GM19397 (cell line): ENCODE measurements at regions not wholly inside any gene's neighbourhood (a gene's known extent, or its start where the extent isn't known, plus 50 kb on each side); places are given as distances from the start of the nearest gene placed in this dataset.

Source experiments
- ATAC-seq: cut with Tn5 transposase; IDR thresholded peaks from one replicate; pipeline ENCODE4 v1.9.1; 2021; ENCODE audit warnings: mild to moderate bottlenecking, moderate library complexity; ENCODE audit not compliant: unreplicated experiment

DNA sequence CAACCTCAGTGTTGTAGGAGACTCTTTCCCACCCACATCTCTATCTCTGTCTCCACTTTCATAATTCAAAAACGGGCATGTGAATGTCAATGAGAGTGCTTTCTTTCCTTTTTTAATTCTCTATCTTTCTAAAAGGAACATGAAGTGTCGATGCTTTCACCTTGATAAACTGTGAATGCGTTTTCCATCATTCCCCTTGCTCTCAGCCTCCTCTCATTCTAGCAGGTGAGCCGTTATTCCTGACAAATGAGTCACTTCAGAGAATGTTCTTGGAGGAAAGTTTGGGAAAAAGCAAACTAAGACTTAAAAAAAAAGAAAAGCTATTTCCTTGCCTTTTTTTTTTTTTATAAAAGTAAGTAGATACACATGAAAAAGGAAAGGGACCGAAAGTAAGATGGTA is 226.0 kb upstream of the C1orf87 start:
- no peak for ATAC-seq

DNA sequence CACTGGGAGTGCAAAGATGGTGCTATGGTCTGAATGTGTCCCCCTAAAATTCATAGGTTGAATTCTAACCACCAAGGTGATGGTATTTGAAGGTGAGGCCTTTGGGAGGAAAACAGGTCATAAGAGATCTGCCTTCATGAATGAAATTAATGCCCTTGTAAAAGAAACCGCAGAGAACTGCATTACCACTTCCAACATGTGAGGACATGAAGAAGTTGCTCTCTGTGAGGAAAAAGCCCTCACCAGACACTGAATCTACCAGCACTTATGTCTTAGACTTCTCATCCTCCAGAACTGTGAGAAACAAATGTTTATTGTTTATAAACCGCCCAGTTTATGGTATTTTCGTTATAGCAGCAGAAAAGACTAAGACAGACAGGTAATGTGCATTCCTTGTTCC is 224.7 kb upstream of the C1orf87 start:
- ATAC-seq, result no peak

GRCh38 chr1:60296794-60297193 is 223.2 kb upstream of the C1orf87 start:
- ATAC-seq, result no peak

DNA sequence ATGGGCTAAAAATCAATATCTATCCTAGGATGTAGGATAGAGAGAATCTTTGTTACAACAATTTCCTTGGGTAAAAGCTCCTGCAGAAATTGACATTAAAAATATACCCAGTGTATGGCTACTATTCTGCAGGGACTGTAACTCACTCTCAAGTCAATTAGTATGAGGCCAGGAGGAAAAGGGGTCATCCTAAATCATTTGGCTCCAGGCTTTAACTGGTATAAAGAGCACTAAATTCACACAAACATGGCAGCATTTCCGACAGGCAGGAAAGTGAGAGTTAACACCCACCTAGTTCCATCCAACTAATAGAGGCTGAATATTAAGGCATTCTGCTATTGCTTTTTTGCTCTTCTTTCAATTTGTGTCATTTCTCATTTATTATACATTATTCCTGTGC is 218.6 kb upstream of the C1orf87 start:
- no peak for ATAC-seq

DNA sequence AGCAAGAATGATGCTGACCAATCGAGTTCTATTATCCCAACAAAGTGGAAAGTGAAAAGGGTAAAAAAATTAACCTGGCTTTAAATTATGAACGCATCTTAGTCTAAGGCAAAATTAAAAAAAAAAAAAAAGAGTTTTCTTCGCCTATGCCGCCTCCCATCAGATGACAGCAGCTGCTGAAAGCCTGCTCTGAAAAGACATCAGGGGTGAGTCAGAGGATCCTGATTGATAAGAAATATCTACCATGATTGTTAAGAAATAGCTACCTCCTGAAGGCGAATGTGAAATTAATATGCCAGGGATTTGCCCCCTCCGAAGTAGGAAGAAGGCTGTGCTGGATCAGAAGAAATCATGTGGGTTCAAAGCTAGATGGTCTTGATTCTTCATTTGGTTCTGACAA is 216.8 kb upstream of the C1orf87 start:
- no peak for ATAC-seq

DNA sequence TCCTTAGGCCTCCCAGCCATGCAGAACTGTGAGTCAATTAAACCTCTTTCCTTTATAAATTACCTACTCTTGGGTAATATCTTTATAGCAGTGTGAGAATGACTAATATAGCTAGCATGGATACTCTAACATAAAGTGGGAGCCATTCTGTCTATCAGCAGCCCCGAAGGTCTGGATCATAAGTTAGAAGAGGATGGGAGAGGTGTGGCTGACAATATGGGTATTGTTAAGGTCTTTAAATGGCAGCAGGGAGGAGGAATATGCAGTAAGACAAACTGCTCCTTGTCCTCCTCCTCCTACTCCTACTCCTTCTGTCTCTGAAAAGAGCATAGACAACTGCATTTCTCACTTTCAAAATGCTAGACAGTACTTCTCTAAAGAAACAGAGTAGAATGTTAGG is 214.0 kb upstream of the C1orf87 start:
- ATAC-seq, result no peak

DNA sequence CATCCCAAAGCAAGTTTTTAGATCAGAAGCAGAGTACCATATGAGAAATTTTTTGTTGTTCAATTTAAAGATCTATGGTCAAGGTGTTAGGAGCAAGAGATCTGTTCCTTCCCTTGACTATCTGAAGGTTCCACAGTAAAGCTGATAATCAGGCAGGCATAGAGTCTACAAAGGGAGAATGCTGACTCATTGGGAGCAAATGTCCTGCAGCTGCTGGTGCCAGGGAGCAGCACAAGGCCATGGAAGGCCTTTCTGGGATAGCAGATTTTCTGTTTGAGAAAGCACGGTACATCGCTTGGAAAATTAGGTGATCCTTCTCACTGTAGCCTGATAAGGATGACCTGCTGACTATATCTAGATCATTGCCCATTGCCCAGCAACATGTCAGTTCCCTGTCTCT is 210.1 kb upstream of the C1orf87 start:
- ATAC-seq, result no peak

GRCh38 chr1:60281360-60281932 is 207.9 kb upstream of the C1orf87 start:
- ATAC-seq, result peak; percentile 92

DNA sequence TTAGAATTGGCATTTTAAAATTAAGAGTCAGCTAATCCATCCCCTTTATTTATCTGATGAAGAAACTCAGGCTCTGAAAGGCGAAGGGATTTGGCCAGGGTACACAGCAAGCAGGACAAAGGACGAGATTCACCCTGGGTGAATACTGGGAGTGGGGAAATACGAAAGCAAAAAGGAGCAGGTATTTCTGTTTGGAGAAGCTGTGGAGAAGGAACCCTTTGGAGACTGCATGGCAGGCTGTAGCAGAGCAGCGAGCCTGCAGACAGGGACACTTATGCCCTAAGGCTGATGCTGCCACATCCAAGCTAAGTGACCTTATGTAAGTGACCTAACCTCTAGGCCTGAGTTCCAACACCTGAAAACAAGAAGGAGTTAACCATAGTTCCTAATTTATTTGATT is 207.2 kb upstream of the C1orf87 start:
- ATAC-seq, result no peak

- ATAC-seq, result no peak
Observed at GRCh38 chr1:60280256-60280655, 206.7 kb upstream of the C1orf87 start.

DNA sequence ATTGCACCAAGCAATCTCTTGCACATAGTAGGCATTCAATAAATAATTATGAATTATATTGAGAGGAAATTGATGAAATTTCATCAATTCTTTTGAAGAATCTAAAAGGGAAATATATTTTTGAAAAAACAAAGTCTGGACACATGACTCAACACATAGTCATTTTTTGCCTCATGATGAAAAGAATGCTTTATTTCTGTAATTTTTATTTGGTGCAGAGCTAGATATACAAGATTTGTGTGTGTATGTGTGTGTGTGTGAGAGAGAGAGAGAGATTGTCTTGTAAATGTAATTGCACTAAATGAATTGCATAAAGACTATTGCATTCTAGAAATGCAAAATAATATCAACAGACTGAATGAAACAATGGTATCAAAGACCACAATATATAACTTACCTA is 206.2 kb upstream of the C1orf87 start:
- no peak for ATAC-seq

- no peak for ATAC-seq
Observed at GRCh38 chr1:60277269-60277668, 203.7 kb upstream of the C1orf87 start.

DNA sequence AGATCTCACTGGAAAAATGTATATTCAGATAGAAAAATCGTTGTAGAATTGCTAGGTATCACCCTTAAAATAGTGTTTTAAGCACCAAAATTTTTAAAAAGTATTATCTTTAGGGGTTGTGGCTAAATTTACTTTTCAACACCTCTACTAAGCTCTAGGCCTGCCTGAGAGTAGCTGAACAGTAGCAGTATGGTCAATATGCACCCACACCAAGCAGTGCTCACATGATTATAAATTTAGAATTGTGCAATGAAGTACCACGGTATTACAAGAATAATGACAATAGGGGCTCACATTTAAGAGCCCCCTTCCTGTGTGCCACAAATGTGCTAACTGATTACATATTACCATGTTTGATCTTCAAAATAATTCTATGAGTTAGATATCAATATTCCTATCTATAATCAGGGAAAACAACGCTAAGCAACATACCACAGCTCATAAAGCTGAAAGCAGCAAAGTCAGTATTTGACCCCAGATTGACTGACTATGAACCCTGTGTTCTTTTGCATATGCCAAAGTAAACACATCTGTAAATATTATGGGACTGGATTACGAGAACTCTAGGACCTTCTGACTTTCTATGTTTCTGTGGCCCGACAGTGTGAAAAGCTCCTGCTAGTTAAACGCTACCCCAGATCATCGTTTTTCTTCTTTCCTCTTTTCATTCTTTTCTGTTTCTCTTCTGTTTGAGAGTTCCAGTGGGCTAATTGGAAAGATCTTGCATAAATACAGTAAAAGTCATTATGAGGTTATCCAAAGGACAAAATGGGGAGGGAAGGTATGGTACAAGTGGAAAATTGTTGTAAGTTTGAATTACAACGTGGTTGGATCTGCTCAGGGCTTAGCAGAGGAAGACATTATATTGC is 201.1 kb upstream of the C1orf87 start:
- ATAC-seq, result no peak

DNA sequence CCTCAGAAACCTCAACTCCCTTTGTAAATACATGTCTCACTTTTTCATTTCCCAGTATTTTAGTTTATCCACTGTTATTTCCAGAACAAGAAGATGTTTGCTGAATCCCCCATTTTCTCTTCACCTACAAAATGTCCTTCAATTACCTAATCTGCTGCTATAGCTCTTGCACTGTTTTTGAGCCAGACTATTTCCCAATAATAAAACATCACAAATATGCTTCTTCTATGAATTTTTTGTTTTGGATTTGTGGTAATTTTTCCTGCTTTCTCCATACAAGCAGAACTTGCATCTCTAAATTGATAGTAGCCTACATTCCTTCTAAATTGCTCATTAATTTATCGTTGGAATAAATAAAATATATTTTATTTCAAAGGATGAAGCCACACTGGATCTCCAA is 199.6 kb upstream of the C1orf87 start:
- ATAC-seq, result no peak

- ATAC-seq, result no peak
Observed at GRCh38 chr1:60271041-60271440, 197.5 kb upstream of the C1orf87 start.

GRCh38 chr1:60268451-60268850 is 194.9 kb upstream of the C1orf87 start:
- no peak for ATAC-seq

GRCh38 chr1:60265560-60266535 is 192.3 kb upstream of the C1orf87 start:
- ATAC-seq, result no peak

- no peak for ATAC-seq
Observed at GRCh38 chr1:60262701-60263100, 189.1 kb upstream of the C1orf87 start.

GRCh38 chr1:60257531-60257930 is 184.0 kb upstream of the C1orf87 start:
- no peak for ATAC-seq

GRCh38 chr1:60255565-60255964 is 182.0 kb upstream of the C1orf87 start:
- ATAC-seq, result no peak

DNA sequence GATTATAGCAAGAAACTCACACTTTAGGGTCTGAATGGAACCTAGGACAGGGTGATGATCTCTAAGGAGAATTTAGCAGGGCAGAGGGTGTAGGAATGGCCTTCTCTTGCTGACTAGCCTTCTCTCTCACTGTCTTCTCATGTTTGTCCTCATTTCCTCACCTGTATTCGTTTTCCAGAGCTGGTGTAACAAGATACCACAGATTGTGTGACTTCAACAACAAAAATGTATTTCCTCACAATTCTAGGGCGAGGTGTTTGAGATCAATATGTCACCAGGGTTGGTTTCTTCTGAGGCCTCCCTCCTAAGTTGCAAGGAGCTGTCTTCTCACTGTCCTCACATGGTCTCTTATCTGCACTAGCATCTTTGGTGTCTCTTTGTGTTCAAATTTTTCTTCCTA is 177.9 kb upstream of the C1orf87 start:
- no peak for ATAC-seq
